ENCODE measurements at regions not wholly inside any gene's neighbourhood (a gene's known extent, or its start where the extent isn't known, plus 50 kb on each side); places are given as distances from the start of the nearest gene placed in this dataset.

GRCh38 chr2:129816813-129817574, 162.5 kb upstream of the RAB6C start:
- TF ChIP-seq CTCF (optimal IDR thresholded peaks at IDR 0.05 in 1 of 3, IDR thresholded peaks at IDR 0.05 in 1 of 3, conservative IDR thresholded peaks at IDR 0.05 in 1 of 3; ENCODE audit: extremely low read depth in 1 of 3, insufficient read depth in 2 of 3, low read length in 3 of 3) (no peak), EZH2 (IDR thresholded peaks at IDR 0.05; ENCODE audit: low read length) (no peak)
